GM19240 (cell line): ENCODE measurements at regions not wholly inside any gene's neighbourhood (a gene's known extent, or its start where the extent isn't known, plus 50 kb on each side); places are given as distances from the start of the nearest gene placed in this dataset.

Source experiments
- DNase-seq: peaks from one replicate; pipeline ENCODE4 v3.0.0; 2011; ENCODE audit warnings: low spot score; ENCODE audit not compliant: insufficient read length

DNA sequence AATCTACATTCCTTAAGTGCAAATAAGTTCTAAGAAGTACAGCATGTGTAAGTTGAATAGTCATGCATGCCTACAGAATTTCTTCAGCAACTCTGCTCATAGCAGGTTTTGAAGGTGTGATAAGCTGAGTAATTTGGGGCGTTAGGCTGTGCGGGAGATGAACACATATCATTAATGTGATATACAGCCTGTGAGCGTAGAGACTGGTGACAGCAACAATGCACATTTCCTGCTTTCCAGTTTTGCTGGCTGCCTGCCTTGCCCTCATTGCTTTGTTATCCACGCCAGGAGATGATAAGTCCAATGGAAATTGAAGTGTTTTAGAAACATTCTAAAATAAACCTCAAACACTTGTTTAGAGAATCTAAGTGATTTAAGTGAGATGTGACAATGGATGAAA lies 1709.4 kb downstream of the ARAP2 start:
- no peak for DNase-seq

DNA sequence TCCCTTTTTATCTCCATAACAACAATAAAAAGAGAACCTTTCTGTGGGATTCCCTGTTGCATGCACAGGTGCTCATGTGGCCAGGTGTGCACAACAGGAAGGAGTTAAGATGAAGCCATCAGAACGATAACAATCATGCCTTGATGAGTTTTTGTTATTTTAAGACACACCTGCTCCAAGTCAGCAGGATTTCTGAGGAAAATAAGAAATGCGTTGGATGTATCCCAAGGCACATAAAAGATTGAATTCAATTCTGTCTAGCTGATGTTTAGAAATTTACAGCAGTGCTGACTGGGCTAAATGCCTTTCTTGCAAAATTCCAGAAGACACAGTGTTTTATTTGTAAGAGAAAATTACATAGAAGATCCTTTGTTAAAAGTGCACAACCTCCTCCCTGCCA lies 1678.2 kb downstream of the ARAP2 start:
- DNase-seq: no peak

DNA sequence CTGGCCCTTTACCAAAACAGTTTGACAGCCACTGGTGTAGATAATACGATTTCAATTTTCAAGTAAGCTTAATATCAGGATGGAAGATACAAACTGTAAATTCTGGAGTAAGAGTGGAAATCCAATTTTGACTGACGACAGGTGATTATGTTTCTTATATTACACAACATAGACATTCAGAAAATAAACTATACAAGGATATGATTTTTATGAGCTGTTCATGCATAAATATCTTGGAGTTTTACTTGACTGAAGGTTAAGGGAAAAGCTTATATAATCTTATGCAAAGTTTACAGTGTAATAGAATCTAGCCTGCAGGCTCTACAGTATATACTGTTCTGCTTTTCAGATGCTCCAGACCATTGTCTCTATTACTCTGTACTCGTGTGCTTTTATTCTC lies 1672.3 kb downstream of the ARAP2 start:
- no peak for DNase-seq

DNA sequence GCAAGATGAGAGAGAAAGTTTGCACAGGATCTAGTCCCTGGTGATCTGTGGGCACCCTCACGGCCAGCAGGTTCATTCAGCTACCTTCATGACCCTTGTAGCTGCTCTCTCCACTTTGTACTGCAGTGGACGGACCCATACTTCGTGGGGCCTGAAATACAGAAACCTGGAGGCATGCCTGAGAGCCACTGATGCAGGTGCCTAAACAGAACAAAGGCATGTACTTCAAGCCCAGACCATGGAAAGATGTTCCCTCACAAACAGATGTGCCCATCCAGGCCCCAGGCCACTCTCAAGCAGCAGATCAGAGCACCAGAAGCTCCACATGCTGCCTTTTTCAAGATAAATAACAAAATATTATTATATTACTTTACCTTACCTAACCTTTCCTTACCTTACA lies 1629.0 kb downstream of the ARAP2 start:
- DNase-seq: no peak

DNA sequence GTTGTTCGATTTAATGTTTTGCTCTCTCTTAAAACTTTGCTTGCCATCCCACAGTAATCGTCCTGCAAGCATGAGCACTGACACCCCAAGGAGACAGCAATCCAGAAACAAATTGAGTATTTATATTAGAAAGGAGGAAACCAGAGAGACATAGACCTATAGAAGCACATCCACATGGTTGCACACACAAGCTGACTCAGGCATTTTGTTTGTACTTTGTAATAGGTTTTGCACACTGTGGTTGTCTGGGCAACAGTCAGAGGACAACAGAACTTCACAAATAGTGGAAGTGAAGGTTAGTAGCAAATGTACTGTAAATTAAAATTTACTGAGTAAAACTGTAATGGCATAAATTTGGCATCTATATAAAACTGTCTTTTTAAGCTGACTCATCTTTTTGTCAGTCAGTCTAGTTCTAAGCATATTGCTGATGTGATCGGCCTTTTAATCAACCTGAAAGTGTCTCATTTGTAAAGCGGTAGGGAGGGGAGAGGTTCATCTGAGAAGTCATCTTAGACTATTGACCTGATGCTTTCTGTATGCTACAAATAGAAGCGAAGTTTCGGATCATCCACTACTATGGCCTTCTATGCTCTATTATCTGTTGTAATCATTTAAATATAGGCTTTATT lies 1624.7 kb downstream of the ARAP2 start:
- DNase-seq: no peak

DNA sequence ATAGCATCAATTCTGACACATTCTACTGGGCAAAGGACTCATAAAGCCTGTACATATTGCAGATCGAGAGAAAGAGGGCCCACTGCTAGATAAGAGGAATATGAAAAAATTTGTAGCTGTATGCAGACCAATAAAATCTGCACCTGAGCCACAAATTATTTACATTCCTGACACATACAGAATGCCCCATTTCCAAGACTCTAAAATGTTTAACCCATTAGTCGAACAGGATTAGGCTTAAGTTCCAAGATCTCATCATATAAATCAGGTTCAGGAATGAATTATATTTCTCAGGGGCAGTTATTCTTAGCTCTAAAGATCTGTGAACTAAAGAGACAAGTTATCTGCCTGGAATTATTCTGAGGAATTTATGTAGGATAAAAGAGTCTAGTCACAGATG lies 1615.8 kb downstream of the ARAP2 start:
- no peak for DNase-seq

DNA sequence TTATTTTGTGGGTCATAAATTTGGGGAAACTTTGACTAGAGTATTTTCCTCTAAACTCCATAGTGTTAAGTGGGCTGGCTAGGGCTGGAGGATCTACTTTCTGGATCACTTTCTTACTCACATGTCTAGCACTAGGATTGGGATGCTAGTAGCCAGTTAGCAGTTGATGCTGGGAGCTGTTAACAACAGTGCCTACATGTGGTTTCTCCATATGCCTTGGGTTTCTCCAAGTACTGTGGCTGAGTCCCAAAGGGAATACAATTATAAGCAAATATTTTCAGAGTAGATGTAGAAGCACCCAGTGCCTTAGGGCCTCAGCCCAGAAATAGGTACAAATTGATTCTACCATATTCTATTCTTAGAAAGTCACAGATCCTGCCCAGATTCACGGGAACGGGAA lies 1614.9 kb downstream of the ARAP2 start:
- no peak for DNase-seq

DNA sequence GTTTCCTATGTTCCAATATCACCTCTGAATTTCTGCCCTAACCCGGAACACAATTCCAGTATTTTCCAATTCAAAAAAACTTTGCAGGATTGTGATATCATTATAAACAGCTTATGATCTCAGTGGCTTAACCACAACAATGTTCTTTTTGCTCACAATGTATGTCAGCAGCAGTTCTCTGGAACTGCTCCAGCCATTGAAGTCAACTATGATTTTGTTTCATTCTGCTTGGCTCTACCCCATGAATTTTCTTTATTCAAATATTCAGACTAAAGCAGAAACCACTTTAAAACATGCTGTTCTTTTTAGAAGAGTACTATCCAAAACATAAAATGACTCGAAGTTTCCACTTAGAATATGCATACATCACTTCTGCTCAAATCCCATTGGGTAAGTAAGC lies 1611.1 kb downstream of the ARAP2 start:
- DNase-seq: no peak

DNA sequence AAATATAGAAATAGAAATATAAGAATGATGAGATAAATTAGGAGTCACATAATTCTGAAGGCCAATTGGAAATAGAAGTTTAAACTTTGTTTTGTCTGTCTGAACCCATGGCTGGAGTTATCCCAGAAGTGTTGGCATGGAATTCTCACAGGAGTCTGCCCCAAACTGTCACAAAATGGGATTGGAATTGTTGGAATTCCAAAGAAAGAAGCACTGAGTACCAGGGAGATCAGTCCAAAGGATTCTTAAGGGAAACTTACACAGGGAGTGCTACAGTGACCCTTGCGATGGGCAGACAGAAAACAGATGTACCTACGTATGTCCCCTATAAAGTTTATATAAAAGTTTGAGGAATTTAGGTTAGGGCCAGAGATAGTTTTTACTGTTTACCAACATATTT lies 1607.7 kb downstream of the ARAP2 start:
- no peak for DNase-seq

DNA sequence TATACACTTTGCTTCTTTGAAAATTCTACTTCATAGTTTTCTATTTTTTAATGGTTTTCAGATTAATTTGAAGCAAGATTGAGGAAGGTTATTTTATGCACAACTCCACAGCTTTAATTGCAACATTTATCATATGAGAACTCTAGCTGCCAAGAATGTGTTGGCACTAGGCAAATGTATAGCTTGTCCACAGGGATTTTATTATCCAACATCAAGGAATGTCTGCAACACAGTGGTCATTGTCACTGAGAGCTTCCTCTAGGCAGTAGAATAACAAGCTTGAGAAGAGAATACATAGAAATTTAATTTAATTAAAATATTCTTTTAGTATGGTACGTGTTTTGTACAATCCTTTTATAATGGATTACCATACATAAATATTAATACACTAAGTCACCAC lies 1600.8 kb downstream of the ARAP2 start:
- DNase-seq: no peak

DNA sequence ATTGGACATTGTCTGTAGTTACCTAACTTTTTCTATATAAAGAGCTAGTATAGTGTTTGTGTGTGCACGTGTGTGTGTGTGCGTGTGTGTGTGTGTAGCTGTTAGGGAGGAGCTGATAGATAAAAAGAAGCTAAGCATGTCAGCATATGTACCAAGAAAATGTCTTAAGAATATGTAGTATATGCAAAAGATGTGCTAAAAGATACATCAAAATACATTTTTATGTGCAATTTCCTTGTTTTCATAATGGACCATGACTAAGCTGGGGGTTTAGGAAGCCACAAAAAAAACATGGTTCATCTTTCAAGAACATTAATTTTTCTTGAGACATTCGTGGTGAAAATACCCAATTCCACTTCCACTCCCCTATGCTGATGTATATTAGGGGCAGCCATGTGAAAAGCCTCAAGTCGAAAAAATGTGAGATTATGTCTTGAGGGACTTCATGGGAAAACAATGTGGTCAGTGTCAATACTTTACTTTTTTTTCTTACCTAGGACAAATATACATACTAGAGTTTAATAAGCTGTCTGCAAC lies 1599.7 kb downstream of the ARAP2 start:
- DNase-seq: no peak

DNA sequence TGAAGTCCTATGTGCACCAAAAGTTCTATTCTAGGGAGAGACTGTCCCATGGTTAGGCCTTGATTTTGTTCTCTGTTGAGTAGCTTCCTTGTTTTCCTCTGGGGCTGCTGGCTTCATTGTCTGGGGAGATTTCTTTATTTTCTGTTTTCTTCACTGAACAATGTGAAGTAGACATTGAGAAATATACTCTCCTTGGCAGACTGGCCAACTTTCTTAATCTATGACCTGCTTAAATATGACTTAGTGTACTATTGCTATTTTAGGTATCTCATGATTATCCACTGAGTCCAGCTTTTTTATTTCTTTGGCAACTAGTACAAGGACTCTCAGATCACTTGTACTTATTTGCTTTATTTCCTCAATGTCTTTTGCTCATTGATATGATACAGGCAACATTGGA lies 1594.6 kb downstream of the ARAP2 start:
- no peak for DNase-seq

DNA sequence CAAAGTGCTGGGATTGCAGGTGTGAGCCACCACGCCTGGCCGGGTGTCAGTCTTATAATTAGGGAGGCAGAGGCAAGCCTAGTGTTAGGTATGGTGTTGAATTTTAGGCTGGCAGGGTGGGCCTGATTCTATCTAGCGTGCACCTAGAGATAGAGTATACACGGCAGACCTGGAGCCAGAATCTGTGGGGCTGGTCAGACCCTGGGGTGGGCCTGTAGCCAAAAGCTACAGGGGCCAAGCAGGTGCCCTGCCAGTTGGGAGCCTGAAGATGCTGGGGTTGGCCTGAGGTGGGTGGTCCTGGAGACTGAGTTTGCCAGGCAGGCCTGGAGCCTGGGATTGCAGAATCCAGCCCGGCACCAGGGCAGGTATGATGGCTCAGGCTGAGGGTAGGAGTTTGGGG lies 1580.3 kb downstream of the ARAP2 start:
- DNase-seq: no peak

DNA sequence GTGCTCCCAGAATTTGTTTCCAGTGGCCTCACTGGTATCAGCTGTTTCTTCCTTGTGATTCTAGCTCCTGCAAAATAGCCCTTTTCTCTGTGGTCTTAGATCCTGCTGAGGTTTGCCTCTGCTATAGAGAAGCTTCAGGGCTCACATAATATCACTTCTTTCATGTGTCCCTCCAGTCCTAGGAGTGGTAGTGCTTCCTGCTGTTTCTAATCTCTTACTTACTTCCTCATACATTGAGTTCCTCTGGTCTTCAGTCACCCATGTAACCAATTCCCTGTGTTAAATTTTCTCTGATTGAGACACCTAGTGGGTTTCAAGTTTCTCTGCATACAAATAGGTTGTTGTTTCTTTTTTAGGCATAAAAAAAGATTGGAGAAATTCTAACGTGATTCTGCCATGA lies 1567.9 kb downstream of the ARAP2 start:
- DNase-seq: no peak

DNA sequence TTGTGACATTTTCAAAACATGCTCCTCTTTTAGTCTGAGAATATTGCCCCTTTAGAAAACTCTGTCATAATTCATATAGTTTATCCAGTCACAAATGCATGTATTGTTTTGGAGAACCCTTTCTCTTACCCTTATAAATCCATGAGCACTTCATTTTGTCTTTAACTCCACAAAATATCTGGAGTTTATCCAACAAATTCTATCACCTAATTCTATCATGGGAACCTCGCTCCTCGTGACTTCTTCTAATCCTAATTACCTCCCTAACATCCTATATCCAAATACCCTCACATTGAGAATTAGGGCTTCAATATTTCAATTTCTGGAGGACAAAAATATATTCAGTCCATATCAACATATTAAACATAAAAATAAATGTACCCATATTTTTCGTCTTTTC lies 1565.9 kb downstream of the ARAP2 start:
- DNase-seq: no peak

DNA sequence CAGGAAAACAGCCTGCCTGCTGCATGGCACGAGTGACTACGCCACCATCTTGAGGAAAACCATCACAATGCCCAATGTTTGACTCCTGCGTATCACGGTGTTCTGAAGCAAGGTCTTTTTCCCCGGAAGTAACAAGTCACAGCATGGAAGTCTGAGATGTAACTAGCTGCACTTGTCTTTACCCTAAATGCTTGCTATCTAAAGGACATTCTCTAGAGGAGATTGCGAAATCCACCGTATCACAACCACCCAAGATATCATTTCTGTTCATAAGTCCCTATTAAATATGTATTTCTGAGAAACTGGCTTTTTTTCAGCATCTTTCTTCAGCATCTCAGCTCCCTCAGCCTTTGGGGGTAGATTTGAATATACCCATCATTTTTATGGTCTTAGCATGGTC lies 1565.1 kb downstream of the ARAP2 start:
- no peak for DNase-seq

DNA sequence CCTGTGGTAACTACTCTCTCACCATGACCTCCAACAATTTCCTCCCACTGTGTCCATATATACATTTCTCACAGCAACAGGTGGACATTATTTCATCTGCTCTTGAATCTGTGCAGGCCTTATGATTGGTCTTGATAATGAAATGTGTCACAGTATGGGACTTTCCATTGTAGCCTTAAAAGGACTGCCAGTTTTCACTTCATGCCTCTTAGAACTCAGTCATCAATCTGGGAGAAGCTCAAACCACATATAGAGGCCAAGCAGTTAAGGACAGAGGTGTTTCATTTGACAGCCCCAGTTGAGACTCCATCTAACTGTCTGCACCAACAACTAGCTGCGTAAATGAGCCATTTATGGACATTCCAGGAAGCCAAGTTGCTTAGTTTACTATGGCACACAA lies 1534.8 kb downstream of the ARAP2 start:
- no peak for DNase-seq

DNA sequence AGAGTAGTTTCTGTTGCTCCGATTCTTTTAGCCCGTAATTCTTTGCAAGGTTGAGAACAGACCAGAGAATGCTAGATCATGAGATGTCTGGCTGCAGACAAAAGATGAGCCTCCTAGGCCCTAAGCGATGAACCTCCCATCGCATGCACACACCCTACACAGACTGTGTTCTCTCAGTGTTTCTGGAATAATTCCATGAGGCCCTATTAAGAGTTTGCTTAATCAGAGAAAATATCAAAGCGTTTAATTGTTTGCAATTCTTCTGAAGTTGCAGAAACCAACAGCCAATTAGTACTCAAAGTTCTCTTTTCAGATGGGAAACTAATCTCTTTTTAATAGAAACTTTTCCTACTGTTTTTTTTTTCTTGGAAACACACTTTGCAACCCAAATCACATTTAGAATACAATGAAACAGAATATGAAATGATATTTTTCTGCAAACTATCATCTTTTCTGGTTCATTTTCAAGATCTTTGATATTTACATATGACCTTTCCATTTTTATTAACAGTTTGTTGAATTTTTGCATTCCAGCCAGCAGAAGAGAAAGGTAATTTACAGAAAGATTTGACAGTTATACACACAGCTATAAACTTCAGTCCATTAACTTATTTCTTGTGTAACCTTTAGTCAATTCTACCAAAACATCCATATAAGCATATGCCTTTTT lies 1525.6 kb downstream of the ARAP2 start:
- DNase-seq: no peak

DNA sequence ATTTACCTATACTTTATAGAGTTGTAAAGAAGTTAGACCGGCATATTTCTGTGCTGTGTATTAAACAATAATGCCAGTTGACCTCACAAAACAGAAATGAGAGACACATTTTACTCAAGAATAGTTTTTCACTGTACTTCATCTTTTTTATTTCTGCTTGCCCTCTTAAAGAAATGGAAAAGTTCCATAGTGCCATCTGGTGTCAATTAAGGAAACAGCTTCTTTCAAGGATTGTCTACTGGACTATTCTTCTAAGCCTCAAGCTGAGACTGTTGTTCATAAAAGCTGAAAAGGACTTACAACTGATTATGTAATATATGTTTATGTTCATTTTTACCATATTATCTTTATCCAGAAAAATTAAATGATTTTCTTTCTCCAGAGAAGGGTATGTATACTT lies 1523.7 kb downstream of the ARAP2 start:
- DNase-seq: no peak

DNA sequence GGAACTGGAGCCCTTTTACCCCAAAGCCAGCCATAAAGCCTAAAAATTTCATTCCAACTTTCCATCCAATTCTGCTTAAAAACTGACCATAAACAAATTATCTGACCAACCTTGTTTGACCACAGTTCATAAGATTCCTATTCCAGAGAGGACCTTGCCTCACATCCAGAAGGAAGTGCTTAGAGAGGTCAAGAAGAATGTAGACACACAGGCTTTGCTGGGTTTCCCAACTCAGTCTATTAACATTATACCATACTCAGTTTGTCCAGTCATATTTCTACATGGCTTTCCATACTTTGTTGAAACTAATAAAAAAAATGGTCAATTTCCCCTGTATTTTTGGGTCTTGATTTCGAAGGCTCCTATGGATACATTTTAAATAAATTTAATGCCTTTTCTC lies 1522.5 kb downstream of the ARAP2 start:
- no peak for DNase-seq

DNA sequence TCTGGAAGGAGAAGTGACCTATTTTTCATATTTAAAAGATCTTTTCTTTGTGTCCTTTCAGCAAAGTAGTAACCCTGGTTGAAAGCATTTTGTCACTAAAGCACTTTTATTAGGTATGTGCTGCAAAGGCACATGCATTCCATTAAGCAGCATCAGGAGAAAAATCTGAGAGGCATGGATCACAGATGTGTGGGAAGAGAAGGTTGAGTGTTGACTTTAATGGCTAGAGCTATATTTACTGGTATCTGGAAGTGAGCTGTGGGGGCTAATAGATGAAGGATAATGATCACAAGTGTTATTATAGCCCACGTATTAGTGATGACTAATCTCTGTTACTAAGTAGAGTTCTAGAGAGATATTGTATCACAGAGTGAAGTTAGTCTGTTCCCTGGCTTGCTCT lies 1520.7 kb downstream of the ARAP2 start:
- DNase-seq: no peak

DNA sequence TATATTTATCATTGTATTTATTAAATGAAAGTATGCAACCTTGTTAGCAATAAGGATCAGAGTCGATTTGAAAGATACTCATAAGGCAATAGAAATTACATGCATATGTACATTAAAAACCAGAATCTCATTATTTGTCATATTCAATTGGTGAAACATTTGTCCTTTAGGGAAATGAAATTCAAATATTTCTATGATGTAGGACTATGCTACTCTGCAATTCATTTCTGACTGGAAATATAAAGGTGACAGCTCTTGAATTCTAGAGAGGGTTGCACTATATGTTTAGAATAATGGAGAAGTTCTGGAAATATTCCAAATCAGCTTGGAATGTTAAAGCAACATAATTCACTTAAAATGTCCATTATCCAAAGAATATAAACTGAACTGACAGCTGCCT lies 1519.8 kb downstream of the ARAP2 start:
- no peak for DNase-seq

DNA sequence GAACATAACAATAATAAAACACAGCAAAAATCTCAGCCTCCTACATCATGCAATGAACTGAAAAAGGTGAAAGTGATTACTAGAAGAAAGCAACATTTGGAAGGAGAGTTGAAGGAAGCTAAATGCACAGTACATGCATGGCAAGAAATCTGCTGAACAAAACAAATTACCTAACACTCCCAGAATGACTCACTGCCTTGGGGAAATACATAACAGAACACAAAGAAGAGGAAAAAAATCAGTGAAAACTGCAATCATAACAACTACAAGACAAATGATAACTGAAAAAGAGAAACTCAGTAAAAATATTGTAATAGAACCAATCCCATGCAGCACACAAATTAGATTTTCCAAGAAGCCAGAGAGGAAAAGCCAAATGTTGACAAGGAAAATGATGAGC lies 1513.2 kb downstream of the ARAP2 start:
- no peak for DNase-seq
